Esophagus muscularis mucosa (tissue), 4 donors: ENCODE measurements at regions not wholly inside any gene's neighbourhood (a gene's known extent, or its start where the extent isn't known, plus 50 kb on each side); places are given as distances from the start of the nearest gene placed in this dataset.

Source experiments
- DNase-seq: peaks from one replicate; pipeline ENCODE4 v3.0.0-alpha.2; 2017; ENCODE audit errors: extremely low spot score
- H3K27ac ChIP-seq, 4 donors: fragments of 200-600 bp; sonication (generic); replicated peaks in 1 of 4; 1 replicate in 3 of 4; 2 replicates in 1 of 4; pipeline ENCODE4 v1.5.1; 2016 to 2019; ENCODE audit warnings: mild to moderate bottlenecking in 1 of 4
- H3K27me3 ChIP-seq, 4 donors: fragments of 200-600 bp; sonication (generic); one replicate each; pipeline versions ENCODE4 v1.5.1 to v1.6.0; 2016 to 2019
- H3K36me3 ChIP-seq, 4 donors: fragments of 200-600 bp; sonication (generic); one replicate each; pipeline ENCODE4 v1.5.1; 2016 to 2019
- H3K4me1 ChIP-seq, 4 donors: fragments of 200-600 bp; sonication (generic); one replicate each; pipeline ENCODE4 v1.5.1; 2016 to 2019
- H3K4me3 ChIP-seq, 4 donors: fragments of 200-600 bp; sonication (generic); 1 replicate in 2 of 4; 2 replicates in 2 of 4; pipeline ENCODE4 v1.5.1; 2016 to 2019; ENCODE audit warnings: mild to moderate bottlenecking in 4 of 4, moderate library complexity in 1 of 4
- H3K9me3 ChIP-seq, 4 donors: fragments of 200-600 bp; sonication (generic); 1 replicate in 3 of 4; 2 replicates in 1 of 4; pipeline ENCODE4 v1.5.1; 2016 to 2019
- EP300 ChIP-seq: sonication (generic); formaldehyde crosslinking; IDR thresholded peaks from one replicate; pipeline ENCODE4 v1.6.1; 2017; ENCODE audit warnings: antibody characterized with exemption
- POLR2A ChIP-seq: fragments of 450-650 bp; IDR thresholded peaks from one replicate; pipeline ENCODE4 v1.6.1; 2017; ENCODE audit warnings: antibody characterized with exemption, moderate library complexity, mild to moderate bottlenecking, low read depth
- POLR2AphosphoS5 ChIP-seq, 2 donors: sonication (generic); formaldehyde crosslinking; IDR thresholded peaks; one replicate each; pipeline ENCODE4 v1.6.1; 2017; ENCODE audit warnings: antibody characterized with exemption in 2 of 2
- WGBS: methylation state at CpG from one replicate; pipeline ENCODE4 v1.1.5; 2018; 5-methylcytosine and 5-hydroxymethylcytosine counted together
- intact Hi-C: fragments of 100-400 bp; cut with DNase I; formaldehyde crosslinking; loops from one replicate; pipeline ENCODE4 v1.15.1; 2023
- TF ChIP-seq, protein P1 (sequence below), 3 experiments: fragments of 200-600 bp in 2 of 3; fragments of 450-650 bp in 1 of 3; sonication (generic) in 2 of 3; IDR thresholded peaks; one replicate each; pipeline ENCODE4 v1.5.1; 2017 to 2019; ENCODE audit warnings: antibody characterized with exemption in 3 of 3, mild to moderate bottlenecking in 2 of 3, moderate library complexity in 1 of 3

- no peak overlapping the region for H3K27ac ChIP-seq
- no peak for TF ChIP-seq EP300
- no peak for TF ChIP-seq POLR2A
- TF ChIP-seq, protein P1, sequence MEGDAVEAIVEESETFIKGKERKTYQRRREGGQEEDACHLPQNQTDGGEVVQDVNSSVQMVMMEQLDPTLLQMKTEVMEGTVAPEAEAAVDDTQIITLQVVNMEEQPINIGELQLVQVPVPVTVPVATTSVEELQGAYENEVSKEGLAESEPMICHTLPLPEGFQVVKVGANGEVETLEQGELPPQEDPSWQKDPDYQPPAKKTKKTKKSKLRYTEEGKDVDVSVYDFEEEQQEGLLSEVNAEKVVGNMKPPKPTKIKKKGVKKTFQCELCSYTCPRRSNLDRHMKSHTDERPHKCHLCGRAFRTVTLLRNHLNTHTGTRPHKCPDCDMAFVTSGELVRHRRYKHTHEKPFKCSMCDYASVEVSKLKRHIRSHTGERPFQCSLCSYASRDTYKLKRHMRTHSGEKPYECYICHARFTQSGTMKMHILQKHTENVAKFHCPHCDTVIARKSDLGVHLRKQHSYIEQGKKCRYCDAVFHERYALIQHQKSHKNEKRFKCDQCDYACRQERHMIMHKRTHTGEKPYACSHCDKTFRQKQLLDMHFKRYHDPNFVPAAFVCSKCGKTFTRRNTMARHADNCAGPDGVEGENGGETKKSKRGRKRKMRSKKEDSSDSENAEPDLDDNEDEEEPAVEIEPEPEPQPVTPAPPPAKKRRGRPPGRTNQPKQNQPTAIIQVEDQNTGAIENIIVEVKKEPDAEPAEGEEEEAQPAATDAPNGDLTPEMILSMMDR (IDR thresholded peaks at IDR 0.05): no peak
- no peak for TF ChIP-seq POLR2AphosphoS5 (IDR thresholded peaks at IDR 0.05)
- no peak overlapping the region for H3K4me3 ChIP-seq
- intact Hi-C loops: no loop called here
- DNase-seq: no peak
- no peaks in the 10 kb centered on the region for H3K9me3 ChIP-seq
- WGBS: 96% methylated on average over 3 of the region's 3 CpGs
- no peaks in the 10 kb centered on the region for H3K36me3 ChIP-seq
- H3K4me1 ChIP-seq: peaks cover 0 to 10% (median 6%) of the 10 kb centered on the region in 4 donors
- H3K27me3 ChIP-seq: no peaks in the 10 kb centered on the region
These were observed 226.8 kb upstream of the TBC1D5 start for GRCh38 chr3:17969244-17969643.

DNA sequence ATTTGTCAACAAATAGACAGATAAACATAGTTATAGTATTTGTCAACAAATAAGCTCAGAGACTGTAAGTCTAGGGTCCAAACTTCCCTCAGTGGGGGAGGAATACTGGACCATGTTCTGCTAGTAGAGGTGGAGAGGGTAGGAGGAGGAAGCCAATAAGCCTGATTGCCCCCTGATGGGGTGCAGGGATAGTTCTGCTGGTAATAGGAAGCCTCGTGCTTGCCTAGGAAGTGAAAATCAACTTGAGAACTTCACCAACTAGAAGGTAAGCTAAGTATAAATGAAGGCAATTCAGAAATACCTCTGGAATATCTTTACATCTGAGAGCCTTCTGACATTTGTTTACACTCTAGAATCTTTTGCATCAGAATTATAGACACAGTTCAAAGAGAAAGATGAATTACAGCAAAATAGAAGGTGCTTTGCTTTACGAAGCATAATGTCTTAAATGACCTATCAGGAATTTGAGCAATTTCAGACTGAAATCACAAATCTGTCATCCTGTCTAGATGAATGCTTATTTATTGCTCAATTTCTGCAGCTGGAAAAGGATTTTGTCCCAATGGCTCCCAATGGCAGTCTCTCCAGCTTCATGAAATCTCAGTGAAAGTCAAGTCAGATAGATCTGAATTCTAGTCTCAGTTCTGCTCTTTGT is 225.6 kb upstream of the TBC1D5 start:
- Histone ChIP-seq H3K36me3 (no peaks in the 10 kb centered on the region), H3K9me3 (no peaks in the 10 kb centered on the region), H3K27me3 (no peaks in the 10 kb centered on the region), H3K4me1 (peaks cover 0 to 4% (median 3%) of the 10 kb centered on the region in 4 donors), H3K4me3 (no peak overlapping the region), H3K27ac (no peak overlapping the region)
- 69% methylated on average over 2 of the region's 2 CpGs for WGBS
- DNase-seq: no peak
- TF ChIP-seq EP300 (no peak), POLR2AphosphoS5 (IDR thresholded peaks at IDR 0.05) (no peak), POLR2A (no peak)
- TF ChIP-seq, protein P1 (IDR thresholded peaks at IDR 0.05): no peak
- intact Hi-C loops: no loop called here

- H3K9me3 ChIP-seq: no peaks in the 10 kb centered on the region
- no peak overlapping the region for H3K4me3 ChIP-seq
- H3K27ac ChIP-seq: no peak overlapping the region
- DNase-seq: no peak
- no peaks in the 10 kb centered on the region for H3K27me3 ChIP-seq
- intact Hi-C loops: no loop called here
- 95% methylated on average over 5 of the region's 5 CpGs for WGBS
- no peaks in the 10 kb centered on the region for H3K36me3 ChIP-seq
- TF ChIP-seq, protein P1 (IDR thresholded peaks at IDR 0.05): no peak
- TF ChIP-seq POLR2A: no peak
- TF ChIP-seq EP300: no peak
- TF ChIP-seq POLR2AphosphoS5 (IDR thresholded peaks at IDR 0.05): no peak
- no peaks in the 10 kb centered on the region for H3K4me1 ChIP-seq
These were observed 224.7 kb upstream of the TBC1D5 start for GRCh38 chr3:17967111-17967510.

DNA sequence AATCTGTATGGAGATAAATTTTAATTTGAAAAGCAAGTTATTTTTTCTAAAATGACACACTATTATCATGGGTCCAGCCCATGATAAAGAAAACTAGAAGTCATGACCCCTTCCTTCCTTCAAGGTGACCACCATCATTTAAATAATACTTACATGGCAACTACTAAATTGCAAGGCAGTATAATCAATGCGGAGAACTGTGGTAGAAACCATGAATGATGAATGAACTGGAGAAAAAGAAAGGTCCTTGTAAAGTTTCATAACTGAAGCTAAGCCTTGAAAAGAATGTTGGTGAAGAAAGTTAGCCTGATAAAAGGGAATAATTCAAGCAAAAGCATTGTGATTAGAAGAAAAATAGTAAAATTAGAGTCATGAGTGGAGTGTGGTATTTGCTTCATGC is 222.9 kb upstream of the TBC1D5 start:
- no peak overlapping the region for H3K27ac ChIP-seq
- TF ChIP-seq POLR2A: no peak
- TF ChIP-seq, protein P1 (IDR thresholded peaks at IDR 0.05): no peak
- TF ChIP-seq EP300: no peak
- TF ChIP-seq POLR2AphosphoS5 (IDR thresholded peaks at IDR 0.05): no peak
- no peaks in the 10 kb centered on the region for H3K9me3 ChIP-seq
- no peaks in the 10 kb centered on the region for H3K4me1 ChIP-seq
- intact Hi-C loops: no loop called here
- DNase-seq: no peak
- H3K27me3 ChIP-seq: no peaks in the 10 kb centered on the region
- no peak overlapping the region for H3K4me3 ChIP-seq
- WGBS: 100% methylated on average over 1 of the region's 1 CpG
- no peaks in the 10 kb centered on the region for H3K36me3 ChIP-seq

GRCh38 chr3:17964108-17964507 is 221.7 kb upstream of the TBC1D5 start:
- Histone ChIP-seq H3K4me3 (no peak overlapping the region), H3K4me1 (no peaks in the 10 kb centered on the region), H3K27me3 (no peaks in the 10 kb centered on the region), H3K36me3 (no peaks in the 10 kb centered on the region), H3K9me3 (no peaks in the 10 kb centered on the region), H3K27ac (no peak overlapping the region)
- intact Hi-C loops: no loop called here
- no peak for DNase-seq
- WGBS: 100% methylated on average over 1 of the region's 1 CpG
- no peak for TF ChIP-seq POLR2AphosphoS5 (IDR thresholded peaks at IDR 0.05)
- no peak for TF ChIP-seq POLR2A
- TF ChIP-seq, protein P1 (IDR thresholded peaks at IDR 0.05): no peak
- TF ChIP-seq EP300: no peak
